Glomerular visceral epithelial cell (primary cell): ENCODE measurements at regions not wholly inside any gene's neighbourhood (a gene's known extent, or its start where the extent isn't known, plus 50 kb on each side); places are given as distances from the start of the nearest gene placed in this dataset.

Source experiments
- DNase-seq: peaks from one replicate; pipeline ENCODE4 v3.0.0-alpha.2; 2016; ENCODE audit errors: extremely low spot score

- DNase-seq, result no peak
Measured at GRCh38 chr18:44586782-44587524, 93.7 kb upstream of the SETBP1 start.

- DNase-seq, result no peak
Measured at GRCh38 chr18:44588508-44588907, 92.2 kb upstream of the SETBP1 start.

GRCh38 chr18:44589693-44590355, 90.9 kb upstream of the SETBP1 start:
- peak; percentile 68 for DNase-seq

GRCh38 chr18:44590956-44591670, 89.6 kb upstream of the SETBP1 start:
- DNase-seq, result no peak

- no peak for DNase-seq
Measured at GRCh38 chr18:44592639-44593038, 88.0 kb upstream of the SETBP1 start.

GRCh38 chr18:44594799-44595467, 85.8 kb upstream of the SETBP1 start:
- peak; percentile 55 for DNase-seq

- DNase-seq, result no peak
Measured at GRCh38 chr18:44597797-44598196, 82.9 kb upstream of the SETBP1 start.

- DNase-seq, result no peak
Measured at GRCh38 chr18:44598514-44598913, 82.2 kb upstream of the SETBP1 start.

- no peak for DNase-seq
Measured at GRCh38 chr18:44599412-44599811, 81.3 kb upstream of the SETBP1 start.

- DNase-seq, result peak; percentile 65
Measured at GRCh38 chr18:44601447-44601846, 79.2 kb upstream of the SETBP1 start.

- DNase-seq, result peak; percentile 56
Measured at GRCh38 chr18:44602380-44602779, 78.3 kb upstream of the SETBP1 start.

- DNase-seq, result peak; percentile 71
Measured at GRCh38 chr18:44602845-44603244, 77.8 kb upstream of the SETBP1 start.

- no peak for DNase-seq
Measured at GRCh38 chr18:44609181-44609941, 71.3 kb upstream of the SETBP1 start.

- DNase-seq, result no peak
Measured at GRCh38 chr18:44620812-44621211, 59.9 kb upstream of the SETBP1 start.

GRCh38 chr18:44624052-44624451, 56.6 kb upstream of the SETBP1 start:
- DNase-seq, result no peak

- no peak for DNase-seq
Measured at GRCh38 chr18:44625386-44625785, 55.3 kb upstream of the SETBP1 start.

GRCh38 chr18:44626236-44626635, 54.5 kb upstream of the SETBP1 start:
- no peak for DNase-seq

- DNase-seq, result no peak
Measured at GRCh38 chr18:44626807-44627206, 53.9 kb upstream of the SETBP1 start.

- DNase-seq, result peak; percentile 19
Measured at GRCh38 chr18:44627280-44627679, 53.4 kb upstream of the SETBP1 start.

- DNase-seq, result no peak
Measured at GRCh38 chr18:44629406-44629805, 51.3 kb upstream of the SETBP1 start.

GRCh38 chr18:44630118-44630517, 50.6 kb upstream of the SETBP1 start:
- no peak for DNase-seq
